RWPE2 (cell line): ENCODE measurements at regions not wholly inside any gene's neighbourhood (a gene's known extent, or its start where the extent isn't known, plus 50 kb on each side); places are given as distances from the start of the nearest gene placed in this dataset.

Experiments
- ATAC-seq: fragments of 200-7000 bp; cut with Tn5 transposase; 3 replicates; pipeline ENCODE4 v1.9.1; 2021; ENCODE audit warnings: low read depth
- DNase-seq: peaks from one replicate; pipeline ENCODE4 v3.0.0-alpha.2; 2020; ENCODE audit warnings: low spot score
- H3K27ac ChIP-seq: fragments of 450-650 bp; 2 replicates; pipeline ENCODE4 v1.5.1; 2017; ENCODE audit warnings: mild to moderate bottlenecking; ENCODE audit not compliant: poor library complexity, severe bottlenecking
- H3K27me3 ChIP-seq: fragments of 250-450 bp; sonication (Bioruptor Pico); 2 replicates; pipeline ENCODE4 v1.5.1; 2021; ENCODE audit warnings: mild to moderate bottlenecking, moderate library complexity; ENCODE audit not compliant: insufficient read depth, poor library complexity, severe bottlenecking
- H3K36me3 ChIP-seq: fragments of 250-450 bp; sonication (Bioruptor Pico); 2 replicates; pipeline ENCODE4 v1.5.1; 2020; ENCODE audit warnings: low read depth, mild to moderate bottlenecking, moderate library complexity
- H3K4me1 ChIP-seq: fragments of 250-450 bp; sonication (Bioruptor Pico); 2 replicates; pipeline ENCODE4 v1.5.1; 2021; ENCODE audit warnings: mild to moderate bottlenecking, moderate library complexity; ENCODE audit not compliant: insufficient read depth, poor library complexity, severe bottlenecking
- H3K4me3 ChIP-seq: fragments of 250-450 bp; sonication (Bioruptor Pico); 2 replicates; pipeline ENCODE4 v1.5.1; 2021; ENCODE audit warnings: mild to moderate bottlenecking, moderate library complexity; ENCODE audit not compliant: severe bottlenecking
- H3K9me3 ChIP-seq: fragments of 250-450 bp; sonication (Bioruptor Pico); 2 replicates; pipeline ENCODE4 v1.5.1; 2021; ENCODE audit warnings: mild to moderate bottlenecking, moderate library complexity; ENCODE audit not compliant: severe bottlenecking
- CTCF ChIP-seq: fragments of 450-650 bp; IDR thresholded peaks from one replicate; pipeline ENCODE4 v1.5.1; 2017; ENCODE audit warnings: mild to moderate bottlenecking, moderate library complexity; ENCODE audit not compliant: poor library complexity, severe bottlenecking

- no peak for TF ChIP-seq CTCF
- no peaks in the 10 kb centered on the region for H3K4me1 ChIP-seq
- DNase-seq (no peak), ATAC-seq (no peak; the same call in 2 of the 3 replicates)
- H3K27me3 ChIP-seq: peaks cover 27% of the 10 kb centered on the region
- H3K27ac ChIP-seq: no peak overlapping the region
- no peaks in the 10 kb centered on the region for H3K9me3 ChIP-seq
- H3K4me3 ChIP-seq: no peak overlapping the region
- no peaks in the 10 kb centered on the region for H3K36me3 ChIP-seq
Measured at GRCh38 chr5:2214910-2215590, 332.3 kb upstream of the IRX4 start.

- no peaks in the 10 kb centered on the region for H3K9me3 ChIP-seq
- no peak overlapping the region for H3K4me3 ChIP-seq
- DNase-seq (no peak), ATAC-seq (no peak)
- no peaks in the 10 kb centered on the region for H3K4me1 ChIP-seq
- TF ChIP-seq CTCF: no peak
- no peak overlapping the region for H3K27ac ChIP-seq
- H3K27me3 ChIP-seq: peaks cover 27% of the 10 kb centered on the region
- no peaks in the 10 kb centered on the region for H3K36me3 ChIP-seq
Measured at GRCh38 chr5:2213121-2213730, 330.5 kb upstream of the IRX4 start.

GRCh38 chr5:2212481-2212880 is 329.8 kb upstream of the IRX4 start:
- Histone ChIP-seq H3K9me3 (no peaks in the 10 kb centered on the region), H3K36me3 (no peaks in the 10 kb centered on the region), H3K27me3 (peaks cover 24% of the 10 kb centered on the region), H3K4me1 (no peaks in the 10 kb centered on the region), H3K4me3 (no peak overlapping the region), H3K27ac (no peak overlapping the region)
- no peak for TF ChIP-seq CTCF
- DNase-seq (no peak), ATAC-seq (no peak)

- DNase-seq (no peak), ATAC-seq (no peak)
- peak; percentile 44 for TF ChIP-seq CTCF
- no peaks in the 10 kb centered on the region for H3K9me3 ChIP-seq
- no peak overlapping the region for H3K4me3 ChIP-seq
- H3K27me3 ChIP-seq: peaks cover 5% of the 10 kb centered on the region
- no peak overlapping the region for H3K27ac ChIP-seq
- H3K36me3 ChIP-seq: no peaks in the 10 kb centered on the region
- H3K4me1 ChIP-seq: no peaks in the 10 kb centered on the region
Measured at GRCh38 chr5:2208239-2208544, 325.5 kb upstream of the IRX4 start.
